ENCODE measurements at regions not wholly inside any gene's neighbourhood (a gene's known extent, or its start where the extent isn't known, plus 50 kb on each side); places are given as distances from the start of the nearest gene placed in this dataset.

- FAIRE-seq, result no peak
- no peak for TF ChIP-seq CTCF (IDR thresholded peaks at IDR 0.05; ENCODE audit: insufficient read depth, missing control alignments)
- DNase-seq (ENCODE audit: insufficient read length, low spot score), result no peak
These were observed 193.5 kb upstream of the SNX19 start for GRCh38 chr11:131109790-131110189.

GRCh38 chr11:131111775-131112174, 195.5 kb upstream of the SNX19 start:
- no peak for TF ChIP-seq CTCF (IDR thresholded peaks at IDR 0.05; ENCODE audit: insufficient read depth, missing control alignments)
- DNase-seq (ENCODE audit: insufficient read length, low spot score) (no peak), FAIRE-seq (no peak)

- no peak for DNase-seq (ENCODE audit: insufficient read length, low spot score)
- no peak for FAIRE-seq
- TF ChIP-seq CTCF (IDR thresholded peaks at IDR 0.05; ENCODE audit: insufficient read depth, missing control alignments), result no peak
These were observed 202.0 kb upstream of the SNX19 start for GRCh38 chr11:131118247-131118646.

- no peak for TF ChIP-seq CTCF (IDR thresholded peaks at IDR 0.05; ENCODE audit: insufficient read depth, missing control alignments)
- DNase-seq (ENCODE audit: insufficient read length, low spot score) (no peak), FAIRE-seq (no peak)
These were observed 205.4 kb upstream of the SNX19 start for GRCh38 chr11:131121426-131122333.

GRCh38 chr11:131122448-131122847, 206.2 kb upstream of the SNX19 start:
- FAIRE-seq (no peak), DNase-seq (ENCODE audit: insufficient read length, low spot score) (no peak)
- TF ChIP-seq CTCF (IDR thresholded peaks at IDR 0.05; ENCODE audit: insufficient read depth, missing control alignments), result no peak

GRCh38 chr11:131129474-131129873, 213.2 kb upstream of the SNX19 start:
- DNase-seq (ENCODE audit: insufficient read length, low spot score) (no peak), FAIRE-seq (no peak)
- no peak for TF ChIP-seq CTCF (IDR thresholded peaks at IDR 0.05; ENCODE audit: insufficient read depth, missing control alignments)

GRCh38 chr11:131135611-131136010, 219.3 kb upstream of the SNX19 start:
- DNase-seq (ENCODE audit: insufficient read length, low spot score) (no peak), FAIRE-seq (no peak)
- no peak for TF ChIP-seq CTCF (IDR thresholded peaks at IDR 0.05; ENCODE audit: insufficient read depth, missing control alignments)

All from D721Med (cell line).